Trophoblast cell (in vitro differentiated cells and primary cell): ENCODE measurements at regions not wholly inside any gene's neighbourhood (a gene's known extent, or its start where the extent isn't known, plus 50 kb on each side); places are given as distances from the start of the nearest gene placed in this dataset.

Experiments
- DNase-seq, 2 donors: peaks; one replicate each; pipeline ENCODE4 v3.0.0-alpha.2; 2016
- H2AFZ ChIP-seq: 2 replicates; pipeline ENCODE4 v1.6.1; 2013; ENCODE audit warnings: low read length, moderate library complexity, mild to moderate bottlenecking; ENCODE audit not compliant: insufficient read depth, poor library complexity
- H2AK5ac ChIP-seq: 2 replicates; pipeline ENCODE4 v1.6.1; 2013; ENCODE audit warnings: mild to moderate bottlenecking, low read length
- H2BK120ac ChIP-seq: 2 replicates; pipeline ENCODE4 v1.6.1; 2013; ENCODE audit warnings: low read length, mild to moderate bottlenecking, moderate library complexity; ENCODE audit not compliant: insufficient read depth, poor library complexity
- H2BK12ac ChIP-seq: 2 replicates; pipeline ENCODE4 v1.6.1; 2013; ENCODE audit warnings: mild to moderate bottlenecking, low read length, moderate library complexity
- H2BK5ac ChIP-seq: 2 replicates; pipeline ENCODE4 v1.6.1; 2013; ENCODE audit warnings: low read length, low read depth, moderate library complexity, mild to moderate bottlenecking; ENCODE audit not compliant: poor library complexity
- H3K14ac ChIP-seq: 2 replicates; pipeline ENCODE4 v1.6.1; 2013; ENCODE audit warnings: mild to moderate bottlenecking, low read length
- H3K18ac ChIP-seq: 2 replicates; pipeline ENCODE4 v1.6.1; 2013; ENCODE audit warnings: mild to moderate bottlenecking, low read length
- H3K23ac ChIP-seq: 2 replicates; pipeline ENCODE4 v1.6.1; 2013; ENCODE audit warnings: low read length
- H3K27ac ChIP-seq: 2 replicates; pipeline ENCODE4 v1.5.1; 2013; ENCODE audit warnings: low read depth, mild to moderate bottlenecking, inconsistent platforms, low read length, moderate library complexity
- H3K27me3 ChIP-seq: 2 replicates; pipeline ENCODE4 v1.6.1; 2013; ENCODE audit warnings: inconsistent platforms, mild to moderate bottlenecking, low read length, moderate library complexity; ENCODE audit not compliant: insufficient read depth
- H3K36me3 ChIP-seq, 2 experiments: 1 replicate in 1 of 2; 2 replicates in 1 of 2; pipeline ENCODE4 v1.6.1; 2013; ENCODE audit warnings: low read length in 2 of 2, mild to moderate bottlenecking in 2 of 2, moderate library complexity in 1 of 2; ENCODE audit not compliant: insufficient read depth in 2 of 2, control insufficient read depth in 1 of 2
- H3K4ac ChIP-seq: 2 replicates; pipeline ENCODE4 v1.6.1; 2013; ENCODE audit warnings: low read depth, mild to moderate bottlenecking, low read length, moderate library complexity
- H3K4me1 ChIP-seq, 2 experiments: 1 replicate in 1 of 2; 2 replicates in 1 of 2; pipeline ENCODE4 v1.6.1; 2013; ENCODE audit warnings: low read length in 2 of 2, mild to moderate bottlenecking in 2 of 2, moderate library complexity in 1 of 2; ENCODE audit not compliant: insufficient read depth in 2 of 2, control insufficient read depth in 1 of 2
- H3K4me2 ChIP-seq: 2 replicates; pipeline ENCODE4 v1.6.1; 2013; ENCODE audit warnings: inconsistent platforms, mild to moderate bottlenecking, low read length, moderate library complexity
- H3K4me3 ChIP-seq: 2 replicates; pipeline ENCODE4 v1.5.1; 2013; ENCODE audit warnings: mild to moderate bottlenecking, low read depth, low read length, inconsistent platforms
- H3K79me1 ChIP-seq: one replicate; pipeline ENCODE4 v1.6.1; 2013; ENCODE audit warnings: low read length
- H3K79me2 ChIP-seq: 2 replicates; pipeline ENCODE4 v1.6.1; 2013; ENCODE audit warnings: low read length, mild to moderate bottlenecking; ENCODE audit not compliant: control insufficient read depth, insufficient read depth, poor library complexity
- H3K9ac ChIP-seq: 2 replicates; pipeline ENCODE4 v1.6.1; 2013; ENCODE audit warnings: mild to moderate bottlenecking, low read length
- H3K9me3 ChIP-seq: 2 replicates; pipeline ENCODE4 v1.6.1; 2013; ENCODE audit warnings: low read depth, mild to moderate bottlenecking, control low read depth, inconsistent platforms, low read length; ENCODE audit not compliant: insufficient read depth
- H4K12ac ChIP-seq: 2 replicates; pipeline ENCODE4 v1.6.1; 2013; ENCODE audit warnings: low read depth, mild to moderate bottlenecking, low read length, moderate library complexity
- H4K8ac ChIP-seq: 2 replicates; pipeline ENCODE4 v1.6.1; 2013; ENCODE audit warnings: low read depth, mild to moderate bottlenecking, low read length, moderate library complexity
- H4K91ac ChIP-seq: one replicate; pipeline ENCODE4 v1.6.1; 2013; ENCODE audit warnings: low read depth, mild to moderate bottlenecking, low read length, moderate library complexity
- WGBS: extraction: QIAGEN DNeasy Blood & Tissue Kit; methylation state at CpG from one replicate; pipeline ENCODE4 v1.1.7; 2013; ENCODE audit warnings: missing lambda C conversion rate; ENCODE audit not compliant: insufficient read length, insufficient coverage; ENCODE audit errors: extremely low coverage; 5-methylcytosine and 5-hydroxymethylcytosine counted together

- H2BK12ac ChIP-seq: no peak overlapping the region
Observed at GRCh38 chr1:212178851-212179250, 106.4 kb upstream of the PPP2R5A start.

GRCh38 chr1:212179394-212180076 lies 105.7 kb upstream of the PPP2R5A start:
- H3K23ac ChIP-seq: no peak overlapping the region
- no peak overlapping the region for H2AK5ac ChIP-seq
- no peaks in the 10 kb centered on the region for H3K9me3 ChIP-seq
- no peak overlapping the region for H2BK120ac ChIP-seq
- H4K91ac ChIP-seq: no peak overlapping the region
- no peak overlapping the region for H2BK12ac ChIP-seq
- peak; percentile 82 to 91 for DNase-seq
- H2BK5ac ChIP-seq: no peak overlapping the region
- H3K4me2 ChIP-seq: no peak overlapping the region
- no peaks in the 10 kb centered on the region for H3K79me1 ChIP-seq
- H3K27ac ChIP-seq: no peak overlapping the region
- H3K9ac ChIP-seq: no peak overlapping the region
- no peak overlapping the region for H4K8ac ChIP-seq
- H3K4ac ChIP-seq: no peak overlapping the region
- H2AFZ ChIP-seq: no peak overlapping the region
- H3K27me3 ChIP-seq: no peaks in the 10 kb centered on the region
- no peaks in the 10 kb centered on the region for H3K79me2 ChIP-seq
- H3K36me3 ChIP-seq: no peaks in the 10 kb centered on the region
- no peak overlapping the region for H3K18ac ChIP-seq
- WGBS: no CpG with 5 or more reads among the region's 2 CpGs
- no peak overlapping the region for H3K4me3 ChIP-seq
- H3K14ac ChIP-seq: no peak overlapping the region
- H3K4me1 ChIP-seq: peaks cover 3 to 5% of the 10 kb centered on the region in 2 experiments
- H4K12ac ChIP-seq: no peak overlapping the region

More at GRCh38 chr1:212178851-212179250, 106.4 kb upstream of the PPP2R5A start:
- Histone ChIP-seq H3K9me3 (no peaks in the 10 kb centered on the region), H3K27ac (no peak overlapping the region), H3K4me3 (no peak overlapping the region), H3K4me1 (peaks cover 3 to 5% of the 10 kb centered on the region in 2 experiments), H2AFZ (no peak overlapping the region), H3K4ac (no peak overlapping the region), H4K12ac (no peak overlapping the region), H3K79me1 (no peaks in the 10 kb centered on the region), H3K36me3 (no peaks in the 10 kb centered on the region), H3K23ac (no peak overlapping the region), H4K8ac (no peak overlapping the region), H3K14ac (no peak overlapping the region), H2AK5ac (no peak overlapping the region), H2BK5ac (no peak overlapping the region), H3K4me2 (no peak overlapping the region), H3K9ac (no peak overlapping the region), H3K27me3 (no peaks in the 10 kb centered on the region), H3K18ac (no peak overlapping the region), H4K91ac (no peak overlapping the region), H2BK120ac (no peak overlapping the region), H3K79me2 (no peaks in the 10 kb centered on the region)
- DNase-seq: peak in 1 of 2 donors; percentile 54
- WGBS: no CpG with 5 or more reads among the region's 2 CpGs

GRCh38 chr1:212181015-212181882 lies 104.0 kb upstream of the PPP2R5A start:
- H2BK120ac ChIP-seq: no peak overlapping the region
- no peak overlapping the region for H2AFZ ChIP-seq
- no peak overlapping the region for H3K4me2 ChIP-seq
- no peak overlapping the region for H2AK5ac ChIP-seq
- DNase-seq: peak in 1 of 2 donors; percentile 28
- no peak overlapping the region for H3K14ac ChIP-seq
- no peak overlapping the region for H3K23ac ChIP-seq
- H4K12ac ChIP-seq: no peak overlapping the region
- H3K4me3 ChIP-seq: no peak overlapping the region
- peaks cover 3 to 5% of the 10 kb centered on the region in 2 experiments for H3K4me1 ChIP-seq
- no peaks in the 10 kb centered on the region for H3K79me1 ChIP-seq
- no CpG with 5 or more reads among the region's 6 CpGs for WGBS
- H3K27ac ChIP-seq: no peak overlapping the region
- H3K79me2 ChIP-seq: no peaks in the 10 kb centered on the region
- H2BK5ac ChIP-seq: no peak overlapping the region
- no peaks in the 10 kb centered on the region for H3K36me3 ChIP-seq
- no peaks in the 10 kb centered on the region for H3K9me3 ChIP-seq
- no peak overlapping the region for H3K4ac ChIP-seq
- no peak overlapping the region for H4K91ac ChIP-seq
- no peak overlapping the region for H4K8ac ChIP-seq
- no peaks in the 10 kb centered on the region for H3K27me3 ChIP-seq
- H2BK12ac ChIP-seq: no peak overlapping the region
- no peak overlapping the region for H3K18ac ChIP-seq
- H3K9ac ChIP-seq: no peak overlapping the region

GRCh38 chr1:212182171-212182570 lies 103.0 kb upstream of the PPP2R5A start:
- Histone ChIP-seq H3K79me1 (no peaks in the 10 kb centered on the region), H3K14ac (no peak overlapping the region), H3K79me2 (no peaks in the 10 kb centered on the region), H3K4me2 (no peak overlapping the region), H2BK12ac (no peak overlapping the region), H3K36me3 (no peaks in the 10 kb centered on the region), H2BK120ac (no peak overlapping the region), H3K9me3 (no peaks in the 10 kb centered on the region), H3K23ac (no peak overlapping the region), H3K27me3 (no peaks in the 10 kb centered on the region), H4K8ac (no peak overlapping the region), H2AFZ (no peak overlapping the region), H4K91ac (no peak overlapping the region), H3K18ac (no peak overlapping the region), H3K27ac (no peak overlapping the region), H3K9ac (no peak overlapping the region), H3K4me3 (no peak overlapping the region), H2AK5ac (no peak overlapping the region), H3K4ac (no peak overlapping the region), H3K4me1 (peaks cover 3 to 5% of the 10 kb centered on the region in 2 experiments), H4K12ac (no peak overlapping the region), H2BK5ac (no peak overlapping the region)
- WGBS: no CpG with 5 or more reads among the region's 4 CpGs
- no peak for DNase-seq
